ENCODE measurements at regions not wholly inside any gene's neighbourhood (a gene's known extent, or its start where the extent isn't known, plus 50 kb on each side); places are given as distances from the start of the nearest gene placed in this dataset.
"Not testable (repeated sequence)": the region's sequence is repeated elsewhere in the genome, so short reads cannot be mapped to it uniquely, and the experiment has no call there.

- TF ChIP-seq CTCF (IDR thresholded peaks at IDR 0.05; ENCODE audit: extremely low read depth, missing control alignments) = no peak
- no peak for DNase-seq (ENCODE audit: low spot score)
Observed at GRCh38 chr13:90721937-90722336, 625.5 kb upstream of the MIR17HG start.

- DNase-seq (ENCODE audit: low spot score) = no peak
- no peak for TF ChIP-seq CTCF (IDR thresholded peaks at IDR 0.05; ENCODE audit: extremely low read depth, missing control alignments)
Observed at GRCh38 chr13:90723381-90723780, 624.1 kb upstream of the MIR17HG start.

- no peak for TF ChIP-seq CTCF (IDR thresholded peaks at IDR 0.05; ENCODE audit: extremely low read depth, missing control alignments)
- DNase-seq (ENCODE audit: low spot score) = no peak
Observed at GRCh38 chr13:90726375-90726774, 621.1 kb upstream of the MIR17HG start.

GRCh38 chr13:90732049-90732448 lies 615.4 kb upstream of the MIR17HG start:
- no peak for TF ChIP-seq CTCF (IDR thresholded peaks at IDR 0.05; ENCODE audit: extremely low read depth, missing control alignments)
- no peak for DNase-seq (ENCODE audit: low spot score)

- DNase-seq (ENCODE audit: low spot score) = not testable (repeated sequence)
Observed at GRCh38 chr13:90734497-90734896, 613.0 kb upstream of the MIR17HG start.

- no peak for DNase-seq (ENCODE audit: low spot score)
- no peak for TF ChIP-seq CTCF (IDR thresholded peaks at IDR 0.05; ENCODE audit: extremely low read depth, missing control alignments)
Observed at GRCh38 chr13:90738881-90739280, 608.6 kb upstream of the MIR17HG start.

- no peak for TF ChIP-seq CTCF (IDR thresholded peaks at IDR 0.05; ENCODE audit: extremely low read depth, missing control alignments)
Observed at GRCh38 chr13:90740099-90740498, 607.4 kb upstream of the MIR17HG start.

GRCh38 chr13:90742381-90742780 lies 605.1 kb upstream of the MIR17HG start:
- DNase-seq (ENCODE audit: low spot score) = no peak
- no peak for TF ChIP-seq CTCF (IDR thresholded peaks at IDR 0.05; ENCODE audit: extremely low read depth, missing control alignments)

More at GRCh38 chr13:90740099-90740498, 607.4 kb upstream of the MIR17HG start:
- no peak for DNase-seq (ENCODE audit: low spot score)
